Epithelial cell of esophagus (primary cell): ENCODE measurements at regions not wholly inside any gene's neighbourhood (a gene's known extent, or its start where the extent isn't known, plus 50 kb on each side); places are given as distances from the start of the nearest gene placed in this dataset.

Experiments used
- DNase-seq: peaks from one replicate; pipeline ENCODE4 v3.0.0; 2010; ENCODE audit warnings: low read depth
- H3K4me3 ChIP-seq: 2 replicates; pipeline ENCODE4 v1.5.1; 2011; ENCODE audit warnings: mild to moderate bottlenecking, low read length, control low read depth
- TF ChIP-seq, protein P1 (sequence below): IDR thresholded peaks from 2 replicates; pipeline ENCODE4 v1.5.1; 2011; ENCODE audit warnings: low read depth, mild to moderate bottlenecking, low read length, control low read depth, inconsistent platforms; ENCODE audit not compliant: insufficient read depth; ENCODE audit errors: missing control alignments

- TF ChIP-seq, protein P1, sequence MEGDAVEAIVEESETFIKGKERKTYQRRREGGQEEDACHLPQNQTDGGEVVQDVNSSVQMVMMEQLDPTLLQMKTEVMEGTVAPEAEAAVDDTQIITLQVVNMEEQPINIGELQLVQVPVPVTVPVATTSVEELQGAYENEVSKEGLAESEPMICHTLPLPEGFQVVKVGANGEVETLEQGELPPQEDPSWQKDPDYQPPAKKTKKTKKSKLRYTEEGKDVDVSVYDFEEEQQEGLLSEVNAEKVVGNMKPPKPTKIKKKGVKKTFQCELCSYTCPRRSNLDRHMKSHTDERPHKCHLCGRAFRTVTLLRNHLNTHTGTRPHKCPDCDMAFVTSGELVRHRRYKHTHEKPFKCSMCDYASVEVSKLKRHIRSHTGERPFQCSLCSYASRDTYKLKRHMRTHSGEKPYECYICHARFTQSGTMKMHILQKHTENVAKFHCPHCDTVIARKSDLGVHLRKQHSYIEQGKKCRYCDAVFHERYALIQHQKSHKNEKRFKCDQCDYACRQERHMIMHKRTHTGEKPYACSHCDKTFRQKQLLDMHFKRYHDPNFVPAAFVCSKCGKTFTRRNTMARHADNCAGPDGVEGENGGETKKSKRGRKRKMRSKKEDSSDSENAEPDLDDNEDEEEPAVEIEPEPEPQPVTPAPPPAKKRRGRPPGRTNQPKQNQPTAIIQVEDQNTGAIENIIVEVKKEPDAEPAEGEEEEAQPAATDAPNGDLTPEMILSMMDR = no peak
- no peak overlapping the region for H3K4me3 ChIP-seq
- no peak for DNase-seq
These were observed 2162.0 kb downstream of the MRPL39 start for GRCh38 chr21:23445307-23445706.

DNA sequence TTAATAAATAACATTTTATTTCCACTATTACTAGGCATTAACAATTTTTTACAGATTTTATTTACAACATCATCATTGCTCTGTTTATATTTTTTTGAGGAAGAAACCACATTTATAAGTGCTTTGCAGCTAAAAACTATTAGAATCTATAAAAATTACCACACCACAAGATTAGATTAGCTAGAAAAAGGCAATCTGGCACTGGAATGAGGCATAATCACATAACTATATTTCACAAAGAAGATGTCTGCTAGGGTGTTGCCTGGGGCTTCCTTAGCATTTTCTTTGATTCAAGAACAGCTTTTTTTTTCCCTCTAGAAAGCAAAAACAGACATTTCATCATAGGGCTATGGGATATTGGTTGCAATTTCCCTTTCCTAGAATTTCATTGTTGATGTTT lies 2169.2 kb downstream of the MRPL39 start:
- TF ChIP-seq, protein P1 = no peak
- DNase-seq = no peak
- no peak overlapping the region for H3K4me3 ChIP-seq

DNA sequence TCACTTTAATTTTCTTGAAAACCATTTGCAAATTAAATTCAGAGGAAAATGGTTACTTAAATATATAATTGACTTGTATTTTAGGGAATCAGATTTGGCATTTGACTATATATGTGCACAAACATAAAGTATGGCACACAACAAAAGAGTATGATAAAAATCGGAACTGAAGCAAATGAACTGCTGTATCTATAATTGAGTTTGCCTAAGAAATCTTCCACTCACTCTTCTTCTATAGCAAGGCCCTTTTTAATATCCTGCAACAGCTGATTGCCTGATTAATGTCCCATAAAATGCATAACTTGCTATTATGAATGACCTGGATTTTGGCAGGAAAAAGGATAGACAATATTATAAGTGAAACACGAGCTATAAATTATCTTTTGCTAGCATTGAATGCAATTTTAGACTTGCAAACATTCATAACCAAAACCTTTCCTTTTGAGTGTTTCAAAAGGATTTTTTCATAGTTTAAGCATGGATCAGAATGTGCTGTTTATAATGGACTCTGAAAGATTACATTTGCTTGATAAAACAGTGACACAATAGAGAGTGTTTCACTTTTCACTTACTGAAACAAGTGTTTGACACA lies 2204.3 kb downstream of the MRPL39 start:
- DNase-seq = no peak
- H3K4me3 ChIP-seq = no peak overlapping the region
- TF ChIP-seq, protein P1 = no peak

DNA sequence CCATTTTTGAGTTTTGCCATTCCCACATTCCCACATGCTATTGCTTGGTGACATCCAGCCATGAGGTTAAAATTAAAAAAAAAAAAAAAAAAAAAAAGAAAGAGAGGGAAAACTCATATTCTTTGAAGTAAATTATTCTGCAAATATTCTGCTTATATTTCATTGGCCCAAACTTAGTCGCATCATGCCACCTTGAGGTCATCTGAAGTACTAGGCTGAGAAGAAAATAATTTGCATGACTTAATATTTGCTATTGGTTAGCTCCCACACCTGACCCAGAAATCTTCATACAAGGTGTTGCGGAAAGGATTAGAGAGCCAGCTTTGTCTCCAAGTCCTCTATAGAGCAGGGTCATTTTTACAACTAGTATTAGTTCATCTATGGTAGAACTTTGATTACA lies 2206.0 kb downstream of the MRPL39 start:
- H3K4me3 ChIP-seq = no peak overlapping the region
- no peak for DNase-seq
- TF ChIP-seq, protein P1 = peak; percentile 10

- H3K4me3 ChIP-seq = no peak overlapping the region
- TF ChIP-seq, protein P1 = no peak
- no peak for DNase-seq
These were observed 2208.6 kb downstream of the MRPL39 start for GRCh38 chr21:23398726-23399125.

GRCh38 chr21:23394458-23394857 lies 2212.8 kb downstream of the MRPL39 start:
- TF ChIP-seq, protein P1 = no peak
- no peak overlapping the region for H3K4me3 ChIP-seq
- no peak for DNase-seq

GRCh38 chr21:23384679-23385078 lies 2222.6 kb downstream of the MRPL39 start:
- TF ChIP-seq, protein P1 = no peak
- DNase-seq = no peak
- H3K4me3 ChIP-seq = no peak overlapping the region
